K562 (cell line): ENCODE measurements at regions not wholly inside any gene's neighbourhood (a gene's known extent, or its start where the extent isn't known, plus 50 kb on each side); places are given as distances from the start of the nearest gene placed in this dataset.
A peak's percentile ranks its signal among the peaks of the same experiment; 100 is the strongest.

Experiments
- ATAC-seq: fragments of 200-7000 bp; cut with Tn5 transposase; 3 replicates; pipeline ENCODE4 v1.9.1; 2020; ENCODE audit warnings: moderate library complexity
- BruUV-seq: library from RNA; stranded (reverse); fragments of 400-500 nt; replicated peaks from 2 replicates; lab custom pipeline; 2021; lab: Mats Ljungman, UMichigan
- CTCF ChIA-PET: fragments of 300-600 bp; formaldehyde crosslinking; extraction: SDS; loops from one replicate; lab custom pipeline; 2021; ENCODE audit warnings: low intra/inter-chr PET ratio; lab: Yijun Ruan, JAX
- POLR2A ChIA-PET: fragments of 300-600, 350-650 bp; sonication (Branson Sonifier 250); formaldehyde crosslinking; extraction: SDS; loops from one replicate; lab custom pipeline; 2021; ENCODE audit warnings: antibody characterized with exemption, inconsistent platforms; lab: Yijun Ruan, JAX
- DNase-seq, 4 experiments: peaks; one replicate each; pipeline versions ENCODE4 v3.0.0 to v3.0.0-alpha.2; 2011 to 2018; ENCODE audit warnings: low spot score in 3 of 4, mixed read lengths in 3 of 4; ENCODE audit errors: extremely low read depth in 1 of 4
- FAIRE-seq: peaks from 2 replicates; lab custom pipeline; 2011; peaks lifted over from hg19 to GRCh38; lab: Jason Lieb, UNC
- H2AFZ ChIP-seq: 2 replicates; pipeline ENCODE4 v1.6.0; 2011; ENCODE audit warnings: low read depth, low read length, control low read depth, inconsistent platforms
- H3K27ac ChIP-seq: fragments of 200-600 bp; 3 replicates; pipeline ENCODE4 v1.8.0; 2011; ENCODE audit warnings: low read depth, mild to moderate bottlenecking, control low read depth, inconsistent platforms, low read length, moderate library complexity, mixed read lengths; ENCODE audit errors: extremely low read depth
- H3K27me3 ChIP-seq, 2 experiments: fragments of 300-600 bp in 1 of 2; 2 replicates in 1 of 2; 3 replicates in 1 of 2; pipeline versions ENCODE4 v1.6.0 to v1.8.0; 2011; ENCODE audit warnings: inconsistent platforms in 2 of 2, low read length in 2 of 2, mild to moderate bottlenecking in 1 of 2, mixed read lengths in 1 of 2, moderate library complexity in 1 of 2; ENCODE audit not compliant: control insufficient read depth in 2 of 2, insufficient read depth in 2 of 2
- H3K36me3 ChIP-seq: fragments of 300-600 bp; 3 replicates; pipeline ENCODE4 v1.8.0; 2011; ENCODE audit warnings: mild to moderate bottlenecking, low read length, inconsistent platforms; ENCODE audit not compliant: control insufficient read depth, insufficient read depth
- H3K4me1 ChIP-seq, 2 experiments: fragments of 200-600 bp in 1 of 2; replicated peaks in 1 of 2; 2 replicates in 1 of 2; 3 replicates in 1 of 2; pipeline versions ENCODE4 v1.5.1 to v1.8.0; 2011; ENCODE audit warnings: inconsistent platforms in 2 of 2, low read length in 2 of 2, mild to moderate bottlenecking in 1 of 2, mixed read lengths in 1 of 2, moderate library complexity in 1 of 2; ENCODE audit not compliant: control insufficient read depth in 2 of 2, insufficient read depth in 2 of 2
- H3K4me2 ChIP-seq: 2 replicates; pipeline ENCODE4 v1.6.1; 2011; ENCODE audit warnings: low read length, control low read depth, inconsistent platforms, mixed read lengths; ENCODE audit not compliant: insufficient read depth
- H3K4me3 ChIP-seq: fragments of 200-600 bp; sonication (generic), shearing (Covaris generic); 2 replicates; pipeline ENCODE4 v1.5.1; 2016; ENCODE audit warnings: control low read depth, inconsistent platforms
- H3K79me2 ChIP-seq: fragments of 200-600 bp; 3 replicates; pipeline ENCODE4 v1.8.0; 2011; ENCODE audit warnings: low read length, inconsistent platforms; ENCODE audit not compliant: control insufficient read depth, insufficient read depth
- H3K9ac ChIP-seq, 2 experiments: 2 replicates each; pipeline versions ENCODE4 v1.6.0 to v1.6.1; 2011; ENCODE audit warnings: low read depth in 2 of 2, low read length in 2 of 2, control low read depth in 1 of 2, inconsistent platforms in 1 of 2, mild to moderate bottlenecking in 1 of 2, mixed read lengths in 1 of 2; ENCODE audit not compliant: insufficient read depth in 1 of 2
- H3K9me1 ChIP-seq: one replicate; pipeline ENCODE4 v1.6.0; 2011; ENCODE audit warnings: inconsistent platforms, mild to moderate bottlenecking, low read length, moderate library complexity; ENCODE audit not compliant: control insufficient read depth, insufficient read depth
- H3K9me3 ChIP-seq: replicated peaks from 2 replicates; pipeline ENCODE4 v1.5.1; 2011; ENCODE audit warnings: low read depth, low read length, inconsistent platforms; ENCODE audit not compliant: control insufficient read depth, insufficient read depth
- H4K20me1 ChIP-seq: replicated peaks from 2 replicates; pipeline ENCODE4 v1.6.1; 2011; ENCODE audit warnings: low read length, inconsistent platforms, mixed read lengths; ENCODE audit not compliant: control insufficient read depth, insufficient read depth
- FOXK2 ChIP-seq, 2 experiments: fragments of 450-650 bp; IDR thresholded peaks in 1 of 2; conservative IDR thresholded peaks in 1 of 2; 2 replicates each; pipeline ENCODE4 v1.6.1; 2016; ENCODE audit warnings: low read depth in 2 of 2, mild to moderate bottlenecking in 1 of 2
- SP1 ChIP-seq: sonication (generic); formaldehyde crosslinking; IDR thresholded peaks from 2 replicates; pipeline ENCODE4 v1.8.1; 2022; ENCODE audit warnings: mild to moderate bottlenecking, missing genetic modification reagents
- SRF ChIP-seq, 2 experiments: fragments of 250-450, 450-650 bp in 1 of 2; sonication (Bioruptor Pico) in 1 of 2; sonication (generic) in 1 of 2; formaldehyde crosslinking; IDR thresholded peaks; 2 replicates each; pipeline versions ENCODE4 v1.5.0 to v1.5.1; 2020 to 2022; ENCODE audit warnings: mild to moderate bottlenecking in 1 of 2, missing genetic modification reagents in 1 of 2
- ZNF274 ChIP-seq: IDR thresholded peaks from 2 replicates; pipeline ENCODE4 v1.6.1; 2011; ENCODE audit warnings: low read depth, mild to moderate bottlenecking, low read length, moderate library complexity, borderline replicate concordance
- WGBS: fragments of 100-300 bp; shearing (Covaris generic); methylation state at CpG from one replicate; pipeline ENCODE4 v1.1.6; 2016; ENCODE audit warnings: low coverage, mixed read lengths; ENCODE audit not compliant: insufficient coverage; ENCODE audit errors: missing lambda C conversion rate; 5-methylcytosine and 5-hydroxymethylcytosine counted together
- in situ Hi-C: fragments of 300-500 bp; cut with MboI; formaldehyde crosslinking; loops from 4 replicates; pipeline ENCODE4 v1.15.0; 2018; ENCODE audit warnings: inconsistent platforms, mixed read lengths
- intact Hi-C: fragments of 100-400 bp; cut with micrococcal nuclease; formaldehyde crosslinking; loops from 2 replicates; pipeline ENCODE4 v1.14.2; 2022
- TF ChIP-seq, protein P1 (sequence below), 3 experiments: IDR thresholded peaks in 2 of 3; conservative IDR thresholded peaks in 1 of 3; 2 replicates each; pipeline ENCODE4 v1.5.1; 2011 to 2012; ENCODE audit warnings: low read length in 3 of 3, mild to moderate bottlenecking in 3 of 3, control low read depth in 2 of 3, improper control_type of control experiment in 1 of 3, inconsistent platforms in 1 of 3, low read depth in 1 of 3, mixed read lengths in 1 of 3, moderate library complexity in 1 of 3; ENCODE audit not compliant: insufficient read depth in 2 of 3

DNA sequence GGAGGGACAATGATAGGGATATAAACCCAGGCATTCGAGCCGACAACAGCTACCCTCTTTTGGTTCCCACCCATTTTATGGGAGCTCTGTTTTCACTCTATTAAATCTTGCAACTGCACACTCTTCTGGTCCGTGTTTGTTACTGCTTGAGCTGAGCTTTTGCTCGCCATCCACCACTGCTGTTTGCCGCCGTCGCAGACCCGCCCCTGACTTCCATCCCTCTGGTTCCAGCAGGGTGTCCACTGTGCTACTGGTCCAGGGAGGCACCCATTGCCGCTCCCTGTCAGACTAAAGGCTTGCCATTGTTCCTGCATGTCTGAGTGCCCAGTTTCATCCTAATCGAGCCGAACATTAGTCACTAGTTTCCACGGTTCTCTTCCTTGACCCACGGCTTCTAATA, 1170.5 kb upstream of the PABPC4L start:
- WGBS: 0% methylated on average over 12 of the region's 13 CpGs
- no peaks in the 10 kb centered on the region for H4K20me1 ChIP-seq
- ChIA-PET POLR2A (no interaction called here), CTCF (no interaction called here)
- H3K27ac ChIP-seq: no peak overlapping the region
- FAIRE-seq (no peak), DNase-seq (no peak), ATAC-seq (no peak)
- H3K9me3 ChIP-seq: no peaks in the 10 kb centered on the region
- H3K9me1 ChIP-seq: no peaks in the 10 kb centered on the region
- no peak overlapping the region for H2AFZ ChIP-seq
- no peaks in the 10 kb centered on the region for H3K4me1 ChIP-seq
- intact Hi-C loops: no loop called here
- H3K9ac ChIP-seq: no peak overlapping the region
- no peaks in the 10 kb centered on the region for H3K79me2 ChIP-seq
- H3K4me2 ChIP-seq: no peak overlapping the region
- no TSS peak for BruUV-seq
- TF ChIP-seq FOXK2 (conservative IDR thresholded peaks at IDR 0.05 in 1 of 2, IDR thresholded peaks at IDR 0.05 in 1 of 2; ENCODE audit: low read depth in 2 of 2) (no peak), ZNF274 (no peak), SRF (CRISPR knock-in tag; IDR thresholded peaks at IDR 0.05) (no peak)
- H3K4me3 ChIP-seq: no peak overlapping the region
- H3K36me3 ChIP-seq: no peaks in the 10 kb centered on the region
- in situ Hi-C loops: no loop called here
- no peaks in the 10 kb centered on the region for H3K27me3 ChIP-seq

DNA sequence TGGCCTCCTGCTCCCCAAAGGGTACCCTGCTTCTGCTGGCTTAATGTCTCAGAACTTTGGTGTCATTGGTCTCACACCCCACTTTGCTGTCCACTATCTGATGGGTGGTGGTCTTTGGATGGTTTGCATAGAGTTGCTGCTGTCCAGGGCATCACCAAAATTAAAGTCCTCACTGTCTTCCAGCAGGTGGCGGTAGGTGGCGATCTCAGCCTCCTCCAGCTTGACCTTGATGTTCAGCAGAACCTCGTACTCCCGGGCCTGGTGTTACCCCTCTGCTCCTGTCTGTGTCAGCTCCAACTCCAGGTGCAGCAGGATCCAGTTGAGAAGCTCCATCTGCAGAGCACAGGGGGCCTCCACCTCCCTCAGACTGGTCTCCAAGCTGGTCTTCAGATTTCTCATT, 1169.5 kb upstream of the PABPC4L start:
- BruUV-seq: no TSS peak
- 0% methylated on average over 4 of the region's 4 CpGs for WGBS
- ChIA-PET POLR2A (no interaction called here), CTCF (no interaction called here)
- H3K4me2 ChIP-seq: no peak overlapping the region
- no peak overlapping the region for H3K4me3 ChIP-seq
- intact Hi-C loops (loop anchor here (1.0 kb wide), 1 partner anchor 1493 kb away; no protein-coding TSS in a partner anchor), in situ Hi-C loops (no loop called here)
- no peaks in the 10 kb centered on the region for H3K79me2 ChIP-seq
- H3K9ac ChIP-seq: no peak overlapping the region
- FAIRE-seq (no peak), ATAC-seq (no peak), DNase-seq (peak in 1 of 4 experiments; percentile 15)
- H3K27me3 ChIP-seq: no peaks in the 10 kb centered on the region
- no peaks in the 10 kb centered on the region for H3K4me1 ChIP-seq
- no peaks in the 10 kb centered on the region for H3K9me1 ChIP-seq
- TF ChIP-seq SP1 (CRISPR knock-in tag): no peak
- TF ChIP-seq, protein P1, sequence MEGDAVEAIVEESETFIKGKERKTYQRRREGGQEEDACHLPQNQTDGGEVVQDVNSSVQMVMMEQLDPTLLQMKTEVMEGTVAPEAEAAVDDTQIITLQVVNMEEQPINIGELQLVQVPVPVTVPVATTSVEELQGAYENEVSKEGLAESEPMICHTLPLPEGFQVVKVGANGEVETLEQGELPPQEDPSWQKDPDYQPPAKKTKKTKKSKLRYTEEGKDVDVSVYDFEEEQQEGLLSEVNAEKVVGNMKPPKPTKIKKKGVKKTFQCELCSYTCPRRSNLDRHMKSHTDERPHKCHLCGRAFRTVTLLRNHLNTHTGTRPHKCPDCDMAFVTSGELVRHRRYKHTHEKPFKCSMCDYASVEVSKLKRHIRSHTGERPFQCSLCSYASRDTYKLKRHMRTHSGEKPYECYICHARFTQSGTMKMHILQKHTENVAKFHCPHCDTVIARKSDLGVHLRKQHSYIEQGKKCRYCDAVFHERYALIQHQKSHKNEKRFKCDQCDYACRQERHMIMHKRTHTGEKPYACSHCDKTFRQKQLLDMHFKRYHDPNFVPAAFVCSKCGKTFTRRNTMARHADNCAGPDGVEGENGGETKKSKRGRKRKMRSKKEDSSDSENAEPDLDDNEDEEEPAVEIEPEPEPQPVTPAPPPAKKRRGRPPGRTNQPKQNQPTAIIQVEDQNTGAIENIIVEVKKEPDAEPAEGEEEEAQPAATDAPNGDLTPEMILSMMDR (IDR thresholded peaks at IDR 0.05 in 2 of 3, conservative IDR thresholded peaks at IDR 0.05 in 1 of 3; ENCODE audit: insufficient read depth in 2 of 3, low read depth in 1 of 3, low read length in 3 of 3): peak in 1 of 3 experiments; percentile 8; a peak in 1 of 6 replicates
- H2AFZ ChIP-seq: no peak overlapping the region
- no peaks in the 10 kb centered on the region for H4K20me1 ChIP-seq
- H3K27ac ChIP-seq: no peak overlapping the region
- H3K36me3 ChIP-seq: no peaks in the 10 kb centered on the region
- no peaks in the 10 kb centered on the region for H3K9me3 ChIP-seq
